ENCODE measurements at regions not wholly inside any gene's neighbourhood (a gene's known extent, or its start where the extent isn't known, plus 50 kb on each side); places are given as distances from the start of the nearest gene placed in this dataset.

DNA sequence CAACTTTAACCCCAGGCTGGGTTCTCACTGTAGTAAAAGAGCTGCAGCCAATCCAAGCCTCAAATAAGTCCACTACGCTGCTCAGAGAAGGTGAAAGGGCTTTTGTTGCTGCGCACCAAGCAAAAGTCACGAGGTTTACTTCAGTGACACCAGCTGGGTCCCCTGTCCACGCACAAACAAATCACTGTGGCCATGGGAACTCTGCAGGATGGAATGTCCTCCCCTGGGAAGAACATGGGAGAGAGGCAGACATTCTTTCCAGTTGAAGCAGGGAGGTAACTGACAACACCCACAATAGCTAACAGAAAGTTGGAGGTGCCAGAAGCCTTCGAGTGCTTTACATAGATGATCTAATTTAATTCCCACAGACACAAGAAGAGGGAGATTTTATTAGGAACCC is 181.9 kb downstream of the PMP22 start:
- TF ChIP-seq, protein P1, sequence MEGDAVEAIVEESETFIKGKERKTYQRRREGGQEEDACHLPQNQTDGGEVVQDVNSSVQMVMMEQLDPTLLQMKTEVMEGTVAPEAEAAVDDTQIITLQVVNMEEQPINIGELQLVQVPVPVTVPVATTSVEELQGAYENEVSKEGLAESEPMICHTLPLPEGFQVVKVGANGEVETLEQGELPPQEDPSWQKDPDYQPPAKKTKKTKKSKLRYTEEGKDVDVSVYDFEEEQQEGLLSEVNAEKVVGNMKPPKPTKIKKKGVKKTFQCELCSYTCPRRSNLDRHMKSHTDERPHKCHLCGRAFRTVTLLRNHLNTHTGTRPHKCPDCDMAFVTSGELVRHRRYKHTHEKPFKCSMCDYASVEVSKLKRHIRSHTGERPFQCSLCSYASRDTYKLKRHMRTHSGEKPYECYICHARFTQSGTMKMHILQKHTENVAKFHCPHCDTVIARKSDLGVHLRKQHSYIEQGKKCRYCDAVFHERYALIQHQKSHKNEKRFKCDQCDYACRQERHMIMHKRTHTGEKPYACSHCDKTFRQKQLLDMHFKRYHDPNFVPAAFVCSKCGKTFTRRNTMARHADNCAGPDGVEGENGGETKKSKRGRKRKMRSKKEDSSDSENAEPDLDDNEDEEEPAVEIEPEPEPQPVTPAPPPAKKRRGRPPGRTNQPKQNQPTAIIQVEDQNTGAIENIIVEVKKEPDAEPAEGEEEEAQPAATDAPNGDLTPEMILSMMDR (IDR thresholded peaks at IDR 0.05) = no peak
- no peak for TF ChIP-seq POLR2A (IDR thresholded peaks at IDR 0.05)

All from Peyer's patch (tissue), 4 donors.